GM18505 (cell line): ENCODE measurements at regions not wholly inside any gene's neighbourhood (a gene's known extent, or its start where the extent isn't known, plus 50 kb on each side); places are given as distances from the start of the nearest gene placed in this dataset.

Source experiments
- ATAC-seq: cut with Tn5 transposase; IDR thresholded peaks from one replicate; pipeline ENCODE4 v1.9.1; 2021; ENCODE audit not compliant: unreplicated experiment
- POLR2A ChIP-seq: IDR thresholded peaks from 4 replicates; pipeline ENCODE4 v1.6.1; 2011; ENCODE audit warnings: borderline replicate concordance; ENCODE audit not compliant: insufficient read depth, insufficient read length; ENCODE audit errors: extremely low read depth

GRCh38 chr22:47801541-47802245 is 1039.2 kb downstream of the TBC1D22A start:
- TF ChIP-seq POLR2A: no peak
- no peak for ATAC-seq

GRCh38 chr22:47798229-47798628 is 1035.8 kb downstream of the TBC1D22A start:
- ATAC-seq: no peak
- TF ChIP-seq POLR2A: no peak

GRCh38 chr22:47797342-47797945 is 1035.0 kb downstream of the TBC1D22A start:
- ATAC-seq: no peak
- no peak for TF ChIP-seq POLR2A

- no peak for ATAC-seq
- TF ChIP-seq POLR2A: no peak
These were observed 1033.9 kb downstream of the TBC1D22A start for GRCh38 chr22:47796128-47796908.

GRCh38 chr22:47795477-47796127 is 1033.2 kb downstream of the TBC1D22A start:
- ATAC-seq: no peak
- no peak for TF ChIP-seq POLR2A

- no peak for TF ChIP-seq POLR2A
- ATAC-seq: no peak
These were observed 1032.4 kb downstream of the TBC1D22A start for GRCh38 chr22:47794851-47795250.

- no peak for TF ChIP-seq POLR2A
- no peak for ATAC-seq
These were observed 1031.1 kb downstream of the TBC1D22A start for GRCh38 chr22:47793304-47794101.

- TF ChIP-seq POLR2A: no peak
- no peak for ATAC-seq
These were observed 1026.7 kb downstream of the TBC1D22A start for GRCh38 chr22:47789171-47789570.

- no peak for ATAC-seq
- no peak for TF ChIP-seq POLR2A
These were observed 1026.0 kb downstream of the TBC1D22A start for GRCh38 chr22:47788461-47788860.

- ATAC-seq: no peak
These were observed 1025.2 kb downstream of the TBC1D22A start for GRCh38 chr22:47787501-47788227.

GRCh38 chr22:47786650-47787290 is 1024.3 kb downstream of the TBC1D22A start:
- no peak for TF ChIP-seq POLR2A
- ATAC-seq: no peak

More at GRCh38 chr22:47787501-47788227, 1025.2 kb downstream of the TBC1D22A start:
- TF ChIP-seq POLR2A: no peak
